ENCODE measurements at regions not wholly inside any gene's neighbourhood (a gene's known extent, or its start where the extent isn't known, plus 50 kb on each side); places are given as distances from the start of the nearest gene placed in this dataset.

- DNase-seq (ENCODE audit: low read depth in 4 of 4, low spot score in 2 of 4), result no peak
Measured at GRCh38 chr6:47934023-47934422, 152.2 kb downstream of the OPN5 start.

DNA sequence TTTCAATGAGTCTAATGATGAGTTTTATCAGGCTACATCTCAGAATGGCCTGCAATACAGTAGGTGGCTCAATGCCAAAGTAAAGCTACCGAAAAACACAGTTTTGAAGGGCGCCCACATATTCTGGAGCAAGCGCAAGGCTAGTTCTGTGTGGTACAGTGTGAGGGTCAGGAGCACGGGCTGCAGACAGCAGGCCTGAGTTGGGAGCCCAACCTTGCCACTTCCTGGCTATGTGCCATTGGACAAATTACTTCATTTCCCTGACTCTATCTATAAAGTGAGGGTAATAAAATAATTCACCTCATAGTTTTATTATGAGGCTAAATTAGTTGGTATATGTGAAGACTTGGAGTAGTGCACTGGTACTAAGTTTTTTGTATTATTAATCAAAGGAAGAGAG, 150.7 kb downstream of the OPN5 start:
- DNase-seq (ENCODE audit: low read depth in 4 of 4, low spot score in 2 of 4), result no peak

GRCh38 chr6:47924001-47924400, 142.2 kb downstream of the OPN5 start:
- no peak for DNase-seq (ENCODE audit: low read depth in 4 of 4, low spot score in 2 of 4)

GRCh38 chr6:47922391-47922790, 140.6 kb downstream of the OPN5 start:
- no peak for DNase-seq (ENCODE audit: low read depth in 4 of 4, low spot score in 2 of 4)

DNA sequence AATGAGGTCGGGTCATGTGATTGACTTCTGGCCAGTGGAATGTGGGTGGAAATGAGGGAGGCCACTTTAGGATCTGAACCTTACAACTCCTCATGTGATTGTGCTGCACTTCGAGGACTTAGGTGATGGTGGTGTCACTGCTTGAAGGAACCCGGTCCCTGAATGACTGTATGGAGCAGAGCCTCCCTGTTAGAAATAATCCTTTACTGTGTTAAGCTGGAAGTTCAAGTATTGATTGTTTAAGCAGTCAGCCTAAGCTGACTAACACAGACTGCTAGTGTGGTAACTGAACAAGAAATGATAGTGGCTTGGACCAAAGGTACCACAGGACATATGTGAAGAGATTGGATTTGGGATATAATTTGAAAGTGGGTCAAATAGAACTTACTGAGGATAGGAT, 138.0 kb downstream of the OPN5 start:
- DNase-seq (ENCODE audit: low read depth in 4 of 4, low spot score in 2 of 4), result no peak

DNA sequence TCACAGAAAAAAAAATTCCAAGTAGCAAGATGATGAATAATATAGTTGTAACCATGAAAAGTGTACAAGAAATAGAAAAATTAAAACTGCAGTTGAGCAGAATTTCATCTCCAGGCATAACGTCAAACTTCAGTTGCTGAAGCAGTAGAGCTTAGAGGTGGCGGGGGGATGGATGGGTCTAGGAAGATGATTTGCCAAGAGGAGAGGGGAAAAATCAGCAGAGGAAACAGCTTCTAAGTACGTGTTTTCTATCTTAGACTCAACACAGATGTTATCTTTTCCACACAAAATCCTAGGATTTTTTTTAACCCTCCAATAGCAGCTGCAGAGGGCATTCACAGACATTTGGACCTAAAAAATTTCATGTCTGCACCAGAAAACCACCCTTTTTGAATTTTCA, 136.0 kb downstream of the OPN5 start:
- no peak for DNase-seq (ENCODE audit: low read depth in 4 of 4, low spot score in 2 of 4)

- no peak for DNase-seq (ENCODE audit: low read depth in 4 of 4, low spot score in 2 of 4)
Measured at GRCh38 chr6:47917202-47917601, 135.4 kb downstream of the OPN5 start.

DNA sequence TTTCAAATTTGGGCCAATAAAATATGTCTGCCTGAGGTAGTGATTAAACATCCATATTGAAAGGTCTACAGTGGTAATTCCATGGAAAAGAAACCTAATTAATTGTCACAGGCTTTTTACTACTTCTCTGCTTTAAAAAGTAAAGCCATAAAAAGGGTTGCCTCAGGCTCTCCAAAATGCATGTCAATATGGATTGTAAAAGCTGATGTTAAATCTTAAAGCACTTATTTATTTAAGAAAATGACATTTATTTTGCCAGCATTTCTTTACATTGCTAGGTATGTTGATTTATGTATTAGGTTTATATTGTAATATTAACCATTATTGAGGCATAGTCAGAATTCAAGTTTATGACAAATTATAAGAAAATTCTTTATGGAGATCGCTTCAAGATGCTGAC, 133.2 kb downstream of the OPN5 start:
- no peak for DNase-seq (ENCODE audit: low read depth in 4 of 4, low spot score in 2 of 4)

DNA sequence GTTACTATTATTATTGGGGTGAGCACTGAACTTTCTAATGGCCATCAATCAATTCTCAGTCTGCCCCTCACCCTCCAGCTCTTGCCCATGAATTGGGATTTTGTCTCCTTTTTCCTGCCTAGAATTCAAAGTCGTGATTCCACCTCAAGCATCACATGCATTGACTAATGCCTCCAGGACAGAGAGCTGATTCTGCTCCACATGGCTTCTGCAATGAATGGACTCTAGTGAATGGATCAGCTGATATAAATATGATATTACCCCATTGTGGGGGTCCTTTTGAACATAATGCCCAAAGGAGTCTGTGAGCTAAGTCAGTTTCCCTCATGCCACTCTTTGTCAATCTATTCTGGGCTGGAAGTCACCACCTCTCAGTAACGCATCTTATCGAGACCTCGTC, 126.4 kb downstream of the OPN5 start:
- DNase-seq (ENCODE audit: low read depth in 4 of 4, low spot score in 2 of 4), result no peak

- no peak for DNase-seq (ENCODE audit: low read depth in 4 of 4, low spot score in 2 of 4)
Measured at GRCh38 chr6:47905717-47906116, 123.9 kb downstream of the OPN5 start.

DNA sequence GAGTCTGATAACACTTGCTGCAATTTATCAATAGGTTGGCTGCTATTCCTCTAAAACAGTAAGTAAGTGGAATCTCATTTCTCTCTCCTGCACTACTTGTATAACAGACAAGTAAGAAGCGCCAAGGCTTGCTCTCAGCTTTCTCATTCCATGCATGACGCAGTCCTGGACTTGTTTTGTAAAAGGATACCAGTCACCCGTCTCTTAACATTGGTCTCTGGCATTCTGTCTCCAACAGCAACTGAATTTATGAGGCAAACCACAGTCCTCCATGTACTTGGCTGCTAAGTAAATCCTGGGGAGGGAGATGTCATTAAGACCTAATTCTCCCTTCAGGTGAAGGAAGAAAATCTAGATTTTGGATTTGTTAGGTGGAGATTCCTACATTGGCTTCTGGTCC, 115.4 kb downstream of the OPN5 start:
- peak; percentile 28 to 56 (median 40) for DNase-seq (ENCODE audit: low read depth in 4 of 4, low spot score in 2 of 4)

- no peak for DNase-seq (ENCODE audit: low read depth in 4 of 4, low spot score in 2 of 4)
Measured at GRCh38 chr6:47890326-47890875, 108.6 kb downstream of the OPN5 start.

- DNase-seq (ENCODE audit: low read depth in 4 of 4, low spot score in 2 of 4), result no peak
Measured at GRCh38 chr6:47879015-47879414, 97.2 kb downstream of the OPN5 start.
